HepG2 (cell line): ENCODE measurements at regions not wholly inside any gene's neighbourhood (a gene's known extent, or its start where the extent isn't known, plus 50 kb on each side); places are given as distances from the start of the nearest gene placed in this dataset.

Experiments used
- ATAC-seq: fragments of 200-7000 bp; cut with Tn5 transposase; 3 replicates; pipeline ENCODE4 v1.9.1; 2020; ENCODE audit warnings: mild to moderate bottlenecking, moderate library complexity
- BruUV-seq: library from RNA; stranded (reverse); fragments of 400-500 nt; replicated peaks from 2 replicates; lab custom pipeline; 2021; lab: Mats Ljungman, UMichigan
- CTCF ChIA-PET: fragments of 300-600 bp; formaldehyde crosslinking; extraction: SDS; loops from one replicate; lab custom pipeline; 2021; ENCODE audit warnings: low total read pairs, inconsistent platforms, low intra/inter-chr PET ratio; lab: Yijun Ruan, JAX
- POLR2A ChIA-PET: fragments of 350-600 bp; sonication (Branson Sonifier 250); formaldehyde crosslinking; loops from one replicate; lab custom pipeline; 2020; ENCODE audit warnings: antibody characterized with exemption, inconsistent platforms; lab: Yijun Ruan, JAX
- DNase-seq: peaks from one replicate; pipeline ENCODE4 v3.0.0-alpha.2; 2015; ENCODE audit warnings: low spot score
- FAIRE-seq: peaks from 3 replicates; lab custom pipeline; 2011; peaks lifted over from hg19 to GRCh38; lab: Jason Lieb, UNC
- H2AFZ ChIP-seq: one replicate; pipeline ENCODE4 v1.6.1; 2011; ENCODE audit warnings: low read length, inconsistent platforms
- H3K27ac ChIP-seq: fragments of 300-600 bp; 3 replicates; pipeline ENCODE4 v1.8.0; 2011; ENCODE audit warnings: mixed run types, mild to moderate bottlenecking, mixed read lengths, low read length, inconsistent platforms; ENCODE audit not compliant: insufficient read depth; ENCODE audit errors: extremely low read length
- H3K27me3 ChIP-seq, 2 experiments: fragments of 200-600 bp in 1 of 2; 2 replicates in 1 of 2; 3 replicates in 1 of 2; pipeline versions ENCODE4 v1.6.0 to v1.8.0; 2011; ENCODE audit warnings: low read length in 2 of 2, mild to moderate bottlenecking in 2 of 2, moderate library complexity in 2 of 2, inconsistent platforms in 1 of 2; ENCODE audit not compliant: insufficient read depth in 2 of 2, control insufficient read depth in 1 of 2
- H3K36me3 ChIP-seq, 2 experiments: fragments of 200-600 bp in 1 of 2; replicated peaks in 1 of 2; 2 replicates in 1 of 2; 3 replicates in 1 of 2; pipeline versions ENCODE4 v1.5.1 to v1.8.0; 2011; ENCODE audit warnings: low read length in 2 of 2, inconsistent platforms in 1 of 2; ENCODE audit not compliant: insufficient read depth in 2 of 2, control insufficient read depth in 1 of 2
- H3K4me1 ChIP-seq: 2 replicates; pipeline ENCODE4 v1.5.1; 2012; ENCODE audit warnings: low read length, inconsistent platforms; ENCODE audit not compliant: insufficient read depth
- H3K4me2 ChIP-seq: 2 replicates; pipeline ENCODE4 v1.6.0; 2011; ENCODE audit warnings: low read depth, low read length, inconsistent platforms
- H3K4me3 ChIP-seq, 3 experiments: fragments of 200-600 bp in 1 of 3; sonication (generic), shearing (Covaris generic) in 1 of 3; replicated peaks in 1 of 3; 2 replicates each; pipeline ENCODE4 v1.5.1; 2011 to 2016; ENCODE audit warnings: low read length in 3 of 3, inconsistent platforms in 2 of 3, low read depth in 2 of 3, mild to moderate bottlenecking in 2 of 3, control low read depth in 1 of 3, mixed read lengths in 1 of 3; ENCODE audit not compliant: insufficient read depth in 1 of 3
- H3K79me2 ChIP-seq: one replicate; pipeline ENCODE4 v1.6.1; 2011; ENCODE audit warnings: low read length, inconsistent platforms; ENCODE audit not compliant: insufficient read depth
- H3K9ac ChIP-seq: 2 replicates; pipeline ENCODE4 v1.6.0; 2011; ENCODE audit warnings: mild to moderate bottlenecking, low read depth, low read length, inconsistent platforms; ENCODE audit not compliant: insufficient read depth
- H3K9me3 ChIP-seq: 2 replicates; pipeline ENCODE4 v1.5.1; 2012; ENCODE audit warnings: mild to moderate bottlenecking, low read length
- H4K20me1 ChIP-seq: 2 replicates; pipeline ENCODE4 v1.6.0; 2011; ENCODE audit warnings: inconsistent platforms, mild to moderate bottlenecking, low read length, moderate library complexity; ENCODE audit not compliant: insufficient read depth
- CBFB ChIP-seq: sonication (generic); formaldehyde crosslinking; IDR thresholded peaks from 2 replicates; pipeline ENCODE4 v1.4.0; 2020; ENCODE audit warnings: missing genetic modification reagents
- NR2C2 ChIP-seq: sonication (generic); formaldehyde crosslinking; IDR thresholded peaks from 2 replicates; pipeline ENCODE4 v1.4.0; 2020; ENCODE audit warnings: missing genetic modification reagents, mild to moderate bottlenecking, moderate library complexity, borderline replicate concordance
- SPEN ChIP-seq: sonication (generic); formaldehyde crosslinking; IDR thresholded peaks from 2 replicates; pipeline ENCODE4 v1.5.1; 2020; ENCODE audit warnings: low read depth, mild to moderate bottlenecking, missing genetic modification reagents
- ZBTB26 ChIP-seq: IDR thresholded peaks from 2 replicates; pipeline ENCODE4 v1.6.1; 2016; ENCODE audit warnings: missing compliant biosample characterization, missing genetic modification reagents, borderline replicate concordance
- ZNF451 ChIP-seq: sonication (generic); formaldehyde crosslinking; IDR thresholded peaks from 2 replicates; pipeline ENCODE4 v1.5.0; 2020; ENCODE audit warnings: mild to moderate bottlenecking, missing genetic modification reagents
- ZNF549 ChIP-seq: sonication (generic); formaldehyde crosslinking; IDR thresholded peaks from 2 replicates; pipeline ENCODE4 v1.5.0; 2020; ENCODE audit warnings: missing genetic modification reagents
- ZNF773 ChIP-seq: sonication (generic); formaldehyde crosslinking; IDR thresholded peaks from 2 replicates; pipeline ENCODE4 v1.4.0; 2020; ENCODE audit warnings: missing genetic modification reagents, borderline replicate concordance
- WGBS: methylation state at CpG from one replicate; pipeline ENCODE4 v1.1.6; 2017; ENCODE audit warnings: low lambda C conversion rate; 5-methylcytosine and 5-hydroxymethylcytosine counted together
- in situ Hi-C: cut with HindIII; loops from 2 replicates; pipeline ENCODE4 v1.10.0; 2017; ENCODE audit warnings: low pct_unique_long_range_greater_than_20kb; ENCODE audit not compliant: extremely low pct_ligation_motif_present
- intact Hi-C: fragments of 100-400 bp; cut with micrococcal nuclease; formaldehyde crosslinking; loops from one replicate; pipeline ENCODE4 v1.10.0; 2022; ENCODE audit not compliant: unreplicated experiment
- TF ChIP-seq, protein P1 (sequence below): sonication (generic); formaldehyde crosslinking; IDR thresholded peaks from 2 replicates; pipeline ENCODE4 v1.4.0; 2020; ENCODE audit warnings: missing genetic modification reagents
- TF ChIP-seq, protein P2 (sequence below): sonication (generic); formaldehyde crosslinking; conservative IDR thresholded peaks from 2 replicates; pipeline ENCODE4 v1.4.0; 2020; ENCODE audit warnings: mild to moderate bottlenecking, missing genetic modification reagents, moderate library complexity
- TF ChIP-seq, protein P3 (sequence below): sonication (generic); formaldehyde crosslinking; IDR thresholded peaks from 2 replicates; pipeline ENCODE4 v1.8.0; 2022; ENCODE audit warnings: mild to moderate bottlenecking, missing genetic modification reagents, moderate library complexity

GRCh38 chr2:40964509-40965250 lies 512.8 kb upstream of the SLC8A1 start:
- ATAC-seq = no peak
- Histone ChIP-seq H2AFZ (no peak overlapping the region), H3K9me3 (no peaks in the 10 kb centered on the region), H3K4me3 (no peak overlapping the region), H3K4me2 (no peak overlapping the region), H3K4me1 (no peaks in the 10 kb centered on the region), H4K20me1 (no peaks in the 10 kb centered on the region), H3K27ac (no peak overlapping the region), H3K9ac (no peak overlapping the region), H3K79me2 (no peaks in the 10 kb centered on the region), H3K36me3 (no peaks in the 10 kb centered on the region), H3K27me3 (no peaks in the 10 kb centered on the region)
- intact Hi-C loops = no loop called here
- no TSS peak for BruUV-seq
- in situ Hi-C loops = no loop called here
- no peak for DNase-seq
- no peak for FAIRE-seq
- POLR2A ChIA-PET = no interaction called here
- TF ChIP-seq CBFB (CRISPR knock-in tag) (no peak), ZNF549 (CRISPR knock-in tag) (no peak), SPEN (CRISPR knock-in tag) (no peak), NR2C2 (CRISPR knock-in tag) (no peak), ZBTB26 (CRISPR knock-in tag) (no peak), ZNF773 (CRISPR knock-in tag) (no peak), ZNF451 (CRISPR knock-in tag) (no peak)
- TF ChIP-seq, protein P1, sequence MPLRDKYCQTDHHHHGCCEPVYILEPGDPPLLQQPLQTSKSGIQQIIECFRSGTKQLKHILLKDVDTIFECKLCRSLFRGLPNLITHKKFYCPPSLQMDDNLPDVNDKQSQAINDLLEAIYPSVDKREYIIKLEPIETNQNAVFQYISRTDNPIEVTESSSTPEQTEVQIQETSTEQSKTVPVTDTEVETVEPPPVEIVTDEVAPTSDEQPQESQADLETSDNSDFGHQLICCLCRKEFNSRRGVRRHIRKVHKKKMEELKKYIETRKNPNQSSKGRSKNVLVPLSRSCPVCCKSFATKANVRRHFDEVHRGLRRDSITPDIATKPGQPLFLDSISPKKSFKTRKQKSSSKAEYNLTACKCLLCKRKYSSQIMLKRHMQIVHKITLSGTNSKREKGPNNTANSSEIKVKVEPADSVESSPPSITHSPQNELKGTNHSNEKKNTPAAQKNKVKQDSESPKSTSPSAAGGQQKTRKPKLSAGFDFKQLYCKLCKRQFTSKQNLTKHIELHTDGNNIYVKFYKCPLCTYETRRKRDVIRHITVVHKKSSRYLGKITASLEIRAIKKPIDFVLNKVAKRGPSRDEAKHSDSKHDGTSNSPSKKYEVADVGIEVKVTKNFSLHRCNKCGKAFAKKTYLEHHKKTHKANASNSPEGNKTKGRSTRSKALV (CRISPR knock-in tag) = no peak
- TF ChIP-seq, protein P2, sequence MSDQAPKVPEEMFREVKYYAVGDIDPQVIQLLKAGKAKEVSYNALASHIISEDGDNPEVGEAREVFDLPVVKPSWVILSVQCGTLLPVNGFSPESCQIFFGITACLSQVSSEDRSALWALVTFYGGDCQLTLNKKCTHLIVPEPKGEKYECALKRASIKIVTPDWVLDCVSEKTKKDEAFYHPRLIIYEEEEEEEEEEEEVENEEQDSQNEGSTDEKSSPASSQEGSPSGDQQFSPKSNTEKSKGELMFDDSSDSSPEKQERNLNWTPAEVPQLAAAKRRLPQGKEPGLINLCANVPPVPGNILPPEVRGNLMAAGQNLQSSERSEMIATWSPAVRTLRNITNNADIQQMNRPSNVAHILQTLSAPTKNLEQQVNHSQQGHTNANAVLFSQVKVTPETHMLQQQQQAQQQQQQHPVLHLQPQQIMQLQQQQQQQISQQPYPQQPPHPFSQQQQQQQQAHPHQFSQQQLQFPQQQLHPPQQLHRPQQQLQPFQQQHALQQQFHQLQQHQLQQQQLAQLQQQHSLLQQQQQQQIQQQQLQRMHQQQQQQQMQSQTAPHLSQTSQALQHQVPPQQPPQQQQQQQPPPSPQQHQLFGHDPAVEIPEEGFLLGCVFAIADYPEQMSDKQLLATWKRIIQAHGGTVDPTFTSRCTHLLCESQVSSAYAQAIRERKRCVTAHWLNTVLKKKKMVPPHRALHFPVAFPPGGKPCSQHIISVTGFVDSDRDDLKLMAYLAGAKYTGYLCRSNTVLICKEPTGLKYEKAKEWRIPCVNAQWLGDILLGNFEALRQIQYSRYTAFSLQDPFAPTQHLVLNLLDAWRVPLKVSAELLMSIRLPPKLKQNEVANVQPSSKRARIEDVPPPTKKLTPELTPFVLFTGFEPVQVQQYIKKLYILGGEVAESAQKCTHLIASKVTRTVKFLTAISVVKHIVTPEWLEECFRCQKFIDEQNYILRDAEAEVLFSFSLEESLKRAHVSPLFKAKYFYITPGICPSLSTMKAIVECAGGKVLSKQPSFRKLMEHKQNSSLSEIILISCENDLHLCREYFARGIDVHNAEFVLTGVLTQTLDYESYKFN (CRISPR knock-in tag) = no peak
- TF ChIP-seq, protein P3, sequence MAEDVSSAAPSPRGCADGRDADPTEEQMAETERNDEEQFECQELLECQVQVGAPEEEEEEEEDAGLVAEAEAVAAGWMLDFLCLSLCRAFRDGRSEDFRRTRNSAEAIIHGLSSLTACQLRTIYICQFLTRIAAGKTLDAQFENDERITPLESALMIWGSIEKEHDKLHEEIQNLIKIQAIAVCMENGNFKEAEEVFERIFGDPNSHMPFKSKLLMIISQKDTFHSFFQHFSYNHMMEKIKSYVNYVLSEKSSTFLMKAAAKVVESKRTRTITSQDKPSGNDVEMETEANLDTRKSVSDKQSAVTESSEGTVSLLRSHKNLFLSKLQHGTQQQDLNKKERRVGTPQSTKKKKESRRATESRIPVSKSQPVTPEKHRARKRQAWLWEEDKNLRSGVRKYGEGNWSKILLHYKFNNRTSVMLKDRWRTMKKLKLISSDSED (CRISPR knock-in tag) = no peak
- 0% methylated on average over 3 of the region's 3 CpGs for WGBS
- CTCF ChIA-PET = no interaction called here
